HuH-7 (cell line): ENCODE measurements at regions not wholly inside any gene's neighbourhood (a gene's known extent, or its start where the extent isn't known, plus 50 kb on each side); places are given as distances from the start of the nearest gene placed in this dataset.
"Not testable (repeated sequence)": the region's sequence is repeated elsewhere in the genome, so short reads cannot be mapped to it uniquely, and the experiment has no call there.

Experiments
- DNase-seq: peaks from one replicate; pipeline ENCODE4 v3.0.0; 2011; ENCODE audit warnings: low spot score

DNA sequence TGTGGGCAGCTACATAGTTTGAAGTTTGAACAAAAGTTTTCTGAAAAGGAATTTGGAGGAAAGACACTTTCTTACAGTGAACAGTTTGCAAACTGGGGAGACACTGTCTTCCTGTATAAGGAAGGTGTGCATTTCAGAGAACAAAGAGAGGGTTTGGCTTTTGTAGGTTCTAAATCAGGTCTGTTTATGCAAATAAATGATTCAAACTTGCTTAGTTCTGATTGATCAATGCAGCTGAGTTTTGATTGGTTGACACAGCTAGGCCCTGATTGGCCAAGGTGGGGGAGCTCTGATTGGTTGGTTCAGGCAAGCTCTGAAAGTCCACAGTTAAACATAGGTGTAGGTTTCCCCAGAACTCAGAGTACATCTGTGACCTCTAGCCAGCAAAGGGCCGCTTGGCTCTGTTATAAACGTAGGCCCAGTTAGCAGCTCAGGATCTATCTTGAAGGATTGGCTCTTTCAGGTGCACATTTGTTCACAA, 63.0 kb upstream of the ENPP6 start:
- DNase-seq = no peak

DNA sequence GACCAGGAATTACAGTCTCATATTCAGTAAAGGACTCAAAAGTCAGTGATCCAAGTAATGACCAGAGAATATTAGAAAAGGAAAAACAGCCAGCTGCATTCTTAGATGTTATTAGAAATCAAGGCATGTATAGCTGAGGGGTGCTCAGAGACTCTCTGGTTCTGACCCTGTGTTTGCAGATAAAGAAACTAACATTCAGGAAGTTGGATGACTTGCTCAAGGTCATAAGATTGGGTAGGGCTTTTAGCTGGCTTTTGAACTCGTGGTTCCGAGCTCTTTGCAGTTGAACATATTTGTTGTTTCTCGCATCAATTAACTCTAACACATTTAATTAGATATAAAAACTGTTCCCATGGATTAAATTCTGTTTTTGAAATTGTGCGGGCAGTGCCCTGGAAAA, 62.5 kb upstream of the ENPP6 start:
- no peak for DNase-seq

DNA sequence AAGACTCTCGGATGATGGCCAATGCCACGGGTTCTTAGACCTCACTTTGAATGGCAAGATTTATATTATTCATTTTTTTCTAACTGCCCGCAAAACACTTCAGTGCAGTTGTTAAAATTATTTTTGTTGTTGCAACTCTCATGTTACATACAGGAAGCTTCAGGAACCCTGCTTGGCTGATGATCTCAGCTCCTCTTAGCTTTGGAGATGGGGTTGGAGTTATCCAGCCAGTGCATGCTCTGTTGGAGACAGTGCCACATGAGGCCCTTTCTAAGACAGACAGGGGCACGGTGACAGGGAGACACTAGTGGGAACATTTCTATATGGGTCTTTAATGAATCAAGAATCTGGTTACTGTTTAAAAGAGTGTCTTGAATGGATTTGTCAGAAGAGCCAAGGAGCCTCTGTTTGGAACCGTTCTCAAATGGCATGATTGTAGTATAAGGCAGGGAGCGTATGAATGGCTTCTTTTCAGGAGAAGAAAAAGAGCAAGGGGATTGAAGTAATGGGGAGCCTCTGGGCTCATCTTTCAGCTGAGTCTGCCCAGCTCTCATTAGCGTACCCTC, 61.9 kb upstream of the ENPP6 start:
- DNase-seq = no peak

DNA sequence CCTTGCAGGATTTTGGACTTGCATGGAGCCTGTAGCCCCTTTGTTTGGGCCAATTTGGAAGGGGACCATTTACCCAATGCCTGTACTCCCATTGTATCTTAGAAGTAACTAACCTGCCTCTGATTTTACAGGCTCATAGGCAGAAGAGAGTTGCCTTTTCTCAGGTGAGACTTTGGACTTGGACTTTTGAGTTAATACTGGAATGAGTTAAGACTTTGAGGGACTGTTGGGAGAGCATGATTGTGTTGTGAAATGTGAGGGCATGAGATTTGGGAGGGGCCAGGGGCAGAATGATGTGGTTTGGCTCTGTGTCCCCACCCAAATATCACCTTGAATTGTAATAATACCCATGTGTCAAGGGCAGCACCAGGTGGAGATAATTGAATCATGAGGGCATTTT, 60.1 kb upstream of the ENPP6 start:
- DNase-seq = not testable (repeated sequence)

DNA sequence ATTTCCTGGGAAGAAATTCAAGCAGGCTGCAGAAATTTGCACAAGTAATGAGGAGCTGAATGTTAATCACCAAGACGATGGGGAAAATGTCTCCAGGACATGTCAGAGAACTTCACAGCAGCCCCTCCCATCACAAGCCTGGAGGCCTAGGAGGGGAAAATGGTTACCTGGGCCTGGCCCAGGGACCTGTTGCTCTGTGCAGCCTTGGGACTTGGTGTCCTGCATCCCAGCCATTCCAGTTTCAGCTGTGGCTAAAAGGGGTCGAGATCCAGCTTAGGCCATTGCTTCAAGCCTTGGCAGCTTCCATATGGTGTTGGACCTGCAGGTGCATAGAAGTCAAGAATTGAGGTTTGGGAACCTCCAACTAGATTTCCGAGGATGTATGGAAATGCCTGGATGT, 59.3 kb upstream of the ENPP6 start:
- DNase-seq = not testable (repeated sequence)

DNA sequence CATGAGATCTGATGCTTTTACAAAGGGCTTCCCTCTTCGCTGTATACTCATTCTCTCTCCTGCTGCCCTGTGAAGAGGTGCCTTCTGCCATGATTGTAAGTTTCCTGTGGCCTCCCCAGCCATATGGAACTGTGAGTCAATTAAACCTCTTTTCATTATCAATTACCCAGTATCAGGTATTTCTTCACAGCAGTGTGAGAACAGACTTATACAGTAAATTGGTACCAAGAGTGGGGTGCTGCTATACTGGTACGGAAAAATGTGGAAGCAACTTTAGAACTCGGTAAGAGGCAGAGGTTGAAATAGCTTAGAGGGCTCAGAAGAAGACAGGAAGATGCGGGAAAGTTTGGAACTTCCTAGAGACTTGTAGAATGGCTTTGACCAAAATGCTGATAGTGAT, 58.7 kb upstream of the ENPP6 start:
- DNase-seq = not testable (repeated sequence)

DNA sequence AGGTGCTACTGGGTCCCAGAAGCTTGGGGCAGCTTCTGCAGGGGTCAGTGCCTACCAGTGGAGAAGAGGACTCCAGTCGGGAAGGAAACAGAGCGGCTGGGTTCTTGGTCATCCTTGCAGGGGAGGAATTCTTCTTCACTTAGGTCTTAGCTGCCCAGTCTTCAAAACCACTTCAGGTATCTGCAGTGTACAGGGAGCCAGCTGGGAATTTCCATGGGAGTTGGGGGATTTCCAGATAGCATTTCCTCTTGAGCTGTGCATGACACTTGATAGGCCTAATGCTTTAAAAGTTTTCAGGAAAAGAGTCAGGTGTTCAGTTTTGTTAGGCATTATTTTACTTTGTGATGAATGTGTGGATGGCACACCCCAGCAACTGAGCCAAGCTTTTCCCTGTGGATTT, 58.1 kb upstream of the ENPP6 start:
- DNase-seq = no peak

DNA sequence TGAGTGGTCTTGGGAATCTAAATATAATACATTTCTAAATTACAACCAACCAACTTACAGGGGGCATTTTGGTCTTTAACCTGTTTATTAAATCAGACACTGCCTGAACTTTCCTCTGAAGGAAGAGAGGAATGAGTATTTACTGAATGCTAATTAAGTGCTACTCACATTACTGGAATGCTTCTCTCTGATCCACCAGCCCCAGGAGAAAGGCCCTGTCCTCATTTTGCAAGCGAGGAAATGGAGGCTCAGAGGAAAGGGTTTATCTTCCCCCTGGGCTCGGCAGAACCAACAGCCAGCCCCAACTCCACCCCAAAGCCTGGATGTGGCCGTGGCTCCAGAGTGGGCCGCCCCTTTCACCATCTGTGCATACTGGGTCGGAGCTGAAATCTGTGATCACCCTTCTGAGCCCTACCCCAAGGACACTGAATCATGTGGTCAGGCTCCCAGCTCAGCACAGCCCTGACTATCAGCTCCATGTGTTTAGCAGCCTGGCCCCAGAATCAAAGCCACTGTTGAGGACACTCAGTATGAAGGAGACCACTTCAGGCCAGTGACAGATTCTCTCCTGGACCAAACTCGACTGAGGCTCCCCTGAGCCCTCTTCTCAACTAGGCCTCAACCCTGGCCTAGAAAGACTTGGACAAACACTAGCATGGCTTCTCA, 56.7 kb upstream of the ENPP6 start:
- no peak for DNase-seq

DNA sequence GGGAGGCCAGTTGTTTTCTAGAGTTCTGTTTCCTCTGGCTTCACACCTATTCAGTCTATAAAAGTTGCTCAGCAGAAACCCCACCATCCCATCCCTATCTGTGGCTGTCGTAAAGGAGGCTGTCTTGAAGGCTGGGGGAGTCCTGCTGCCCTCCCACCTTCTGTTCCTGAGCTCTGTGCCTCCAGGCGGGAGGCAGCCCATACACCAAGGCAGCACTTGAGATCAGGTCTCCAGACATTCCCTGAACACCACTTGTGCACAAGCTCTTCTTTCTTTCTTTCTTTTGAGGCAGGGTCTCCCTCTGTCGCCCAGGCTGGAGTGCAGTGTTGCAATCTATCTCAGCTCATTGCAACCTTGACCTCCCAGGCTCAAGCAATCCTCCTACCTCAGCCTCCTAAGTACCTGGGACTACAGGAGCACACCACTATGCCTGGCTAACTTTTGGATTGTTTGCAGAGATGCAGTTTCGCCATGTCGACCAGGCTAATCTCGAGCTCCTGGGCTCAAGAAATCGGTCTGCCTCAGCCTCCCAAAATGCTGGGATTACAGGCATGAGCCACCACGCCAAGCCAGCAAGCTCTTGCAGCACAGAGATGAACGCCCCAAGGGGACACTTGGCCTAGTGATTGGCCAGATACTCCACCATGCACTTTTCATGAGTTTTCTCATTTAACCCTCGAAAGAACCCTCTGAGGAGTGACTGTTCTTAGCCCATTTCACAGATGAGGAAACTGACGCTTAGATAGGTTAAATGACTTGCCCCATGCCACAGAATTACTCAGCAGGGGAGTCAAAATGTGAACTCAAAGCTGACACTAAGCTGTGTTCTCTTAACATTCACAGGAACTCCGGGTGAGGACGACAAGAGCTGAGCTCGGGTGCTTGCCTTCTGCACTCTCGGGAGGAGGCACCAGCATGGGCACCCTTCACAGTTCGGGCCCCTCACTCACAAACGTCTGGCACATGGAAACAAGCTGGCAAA, 55.8 kb upstream of the ENPP6 start:
- DNase-seq = no peak

DNA sequence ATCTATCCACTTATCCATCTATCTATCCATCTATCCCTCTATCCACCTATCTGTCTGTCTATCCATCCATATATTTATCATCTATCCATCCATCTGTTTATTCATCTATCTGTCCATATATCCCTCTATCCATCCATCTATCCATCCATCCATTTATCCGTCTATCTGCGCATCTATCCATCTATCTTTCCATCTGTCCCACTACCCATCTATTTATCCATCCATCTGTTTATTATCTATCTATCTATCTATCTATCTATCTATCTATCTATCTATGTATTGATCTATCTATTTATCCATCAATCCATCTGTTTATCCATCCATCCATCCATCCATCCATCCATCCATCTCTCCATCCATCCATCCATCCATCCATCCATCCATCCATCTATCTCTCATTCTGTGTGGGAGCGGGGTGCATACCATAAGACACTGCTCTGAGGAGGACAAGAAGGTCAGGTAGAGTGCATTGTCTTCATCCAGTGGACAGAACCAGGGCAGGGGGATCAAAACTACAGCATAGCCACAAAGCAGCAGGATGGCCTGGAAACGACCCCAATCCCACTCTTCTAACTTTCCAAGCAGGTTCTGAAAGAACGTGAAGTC, 53.2 kb upstream of the ENPP6 start:
- DNase-seq = no peak

DNA sequence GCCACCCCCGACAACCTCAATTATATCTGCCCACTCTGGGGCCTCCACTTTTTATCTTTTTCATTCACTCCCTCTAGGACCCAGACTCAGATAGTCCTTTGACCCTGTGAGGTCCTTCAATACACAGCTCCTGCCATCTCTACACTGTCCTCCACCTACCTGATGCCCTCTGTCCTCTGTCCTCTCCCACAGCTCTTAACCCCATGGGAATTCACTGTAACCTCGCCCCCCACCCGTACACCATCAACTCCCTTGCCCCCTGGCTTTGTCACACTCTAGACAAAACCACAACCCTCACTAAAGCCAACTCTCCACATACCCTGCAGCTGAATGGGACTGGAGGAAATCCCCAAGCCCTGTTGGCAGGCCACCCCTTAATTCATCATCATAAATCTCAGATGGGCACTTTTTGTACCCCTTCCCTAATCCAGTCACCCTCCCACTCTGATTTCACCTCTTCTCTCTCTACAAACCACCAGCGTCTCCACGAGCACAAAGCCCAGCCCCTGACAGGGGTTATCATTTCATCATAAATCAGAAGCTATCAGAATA, 52.3 kb upstream of the ENPP6 start:
- no peak for DNase-seq

DNA sequence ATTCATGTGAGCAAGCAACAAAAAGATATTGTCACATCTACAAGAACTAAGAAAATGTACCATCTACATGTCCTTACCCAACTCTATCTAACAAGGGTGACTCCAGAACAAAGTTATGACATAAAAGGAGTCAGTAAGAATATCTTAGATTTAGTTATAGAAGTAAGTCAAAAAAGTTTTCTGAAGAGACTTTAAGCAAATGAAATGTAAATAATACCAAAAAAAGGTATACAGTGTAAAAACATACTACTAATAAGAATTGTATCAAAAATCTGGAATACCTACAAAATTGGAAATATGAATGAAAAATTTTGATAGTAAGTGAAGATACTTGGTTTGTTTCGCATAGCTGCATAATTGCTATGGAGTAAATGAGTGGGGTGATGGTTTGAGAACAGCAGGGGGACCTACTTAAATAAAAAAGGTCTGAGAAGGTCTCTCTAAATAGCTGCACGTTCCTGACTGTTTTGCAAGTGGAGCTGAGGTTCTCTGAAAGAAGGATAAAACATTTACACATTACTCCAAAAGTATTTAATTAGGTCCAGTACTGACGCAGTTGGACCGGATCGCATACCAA, 51.0 kb upstream of the ENPP6 start:
- no peak for DNase-seq

DNA sequence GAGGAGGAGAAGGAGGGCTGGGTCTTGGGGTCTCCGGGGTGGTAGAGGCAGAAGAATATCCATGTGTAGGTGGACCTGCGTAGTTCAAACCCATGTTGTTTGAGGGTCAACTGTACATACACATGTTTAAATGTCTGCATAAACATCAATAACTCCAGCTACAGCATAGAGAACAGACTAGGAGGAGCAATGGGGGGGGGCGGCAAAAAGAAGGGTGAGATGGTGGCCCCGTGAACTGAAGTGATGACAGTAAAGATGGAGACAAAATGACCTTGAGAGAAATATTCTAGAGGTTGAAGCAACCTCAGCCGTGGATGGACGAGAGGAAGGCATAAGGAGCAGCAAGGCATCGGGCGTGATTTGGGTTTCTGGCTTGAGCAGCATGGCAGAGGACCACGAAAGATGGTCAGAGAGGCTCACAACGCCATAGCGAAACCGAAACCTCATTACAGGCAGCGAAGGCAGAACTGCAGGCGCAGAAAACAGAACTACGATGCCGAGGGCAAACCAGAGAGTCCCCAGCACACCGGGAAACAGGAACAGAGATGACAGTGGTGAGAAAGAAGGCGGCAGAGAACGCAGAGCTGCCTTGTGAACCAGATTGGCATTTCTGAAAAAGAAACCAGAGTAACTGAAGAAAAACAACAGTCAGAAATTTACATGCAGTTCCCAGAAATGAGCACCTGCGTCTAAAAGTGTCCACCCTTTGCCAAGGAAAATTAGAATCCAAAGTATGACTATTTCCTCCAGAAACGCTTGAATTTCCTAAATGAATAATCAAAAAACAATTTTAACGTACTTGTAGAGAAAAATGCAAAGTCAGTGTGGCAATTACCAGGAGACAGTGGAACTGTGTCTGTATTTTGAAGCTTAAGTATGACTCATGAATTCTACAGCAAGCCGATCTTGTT, 50.3 kb upstream of the ENPP6 start:
- DNase-seq = no peak
